Muscle layer of duodenum (tissue), 2 donors: ENCODE measurements at regions not wholly inside any gene's neighbourhood (a gene's known extent, or its start where the extent isn't known, plus 50 kb on each side); places are given as distances from the start of the nearest gene placed in this dataset.
"Not testable (repeated sequence)": the region's sequence is repeated elsewhere in the genome, so short reads cannot be mapped to it uniquely, and the experiment has no call there.

Source experiments
- H3K27ac ChIP-seq: one replicate; pipeline ENCODE4 v1.7.0; 2013; ENCODE audit warnings: mild to moderate bottlenecking, low read length
- H3K27me3 ChIP-seq: one replicate; pipeline ENCODE4 v1.7.0; 2013; ENCODE audit warnings: low read depth, mild to moderate bottlenecking, control low read depth, low read length
- H3K36me3 ChIP-seq, 2 donors: one replicate each; pipeline ENCODE4 v1.7.0; 2013; ENCODE audit warnings: low read length in 2 of 2, control low read depth in 1 of 2, mild to moderate bottlenecking in 1 of 2; ENCODE audit not compliant: insufficient read depth in 2 of 2, control insufficient read depth in 1 of 2
- H3K4me1 ChIP-seq, 2 donors: one replicate each; pipeline ENCODE4 v1.7.0; 2013; ENCODE audit warnings: low read length in 2 of 2, mild to moderate bottlenecking in 2 of 2, control low read depth in 1 of 2, moderate library complexity in 1 of 2; ENCODE audit not compliant: insufficient read depth in 2 of 2, control insufficient read depth in 1 of 2
- H3K4me3 ChIP-seq, 2 donors: one replicate each; pipeline ENCODE4 v1.7.0; 2013; ENCODE audit warnings: low read length in 2 of 2, low read depth in 1 of 2, mild to moderate bottlenecking in 1 of 2
- H3K9me3 ChIP-seq, 2 donors: one replicate each; pipeline ENCODE4 v1.7.0; 2013; ENCODE audit warnings: low read length in 2 of 2, control low read depth in 1 of 2, mild to moderate bottlenecking in 1 of 2; ENCODE audit not compliant: control insufficient read depth in 1 of 2
- donor health status: healthy.

- H3K36me3 ChIP-seq: no peaks in the 10 kb centered on the region
- no peak overlapping the region for H3K4me3 ChIP-seq
- peaks cover 0 to 5% of the 10 kb centered on the region in 2 donors for H3K4me1 ChIP-seq
- no peaks in the 10 kb centered on the region for H3K27me3 ChIP-seq
- H3K27ac ChIP-seq: no peak overlapping the region
- no peaks in the 10 kb centered on the region for H3K9me3 ChIP-seq
These were observed 213.6 kb downstream of the FBXO8 start for GRCh38 chr4:174069848-174070330.

DNA sequence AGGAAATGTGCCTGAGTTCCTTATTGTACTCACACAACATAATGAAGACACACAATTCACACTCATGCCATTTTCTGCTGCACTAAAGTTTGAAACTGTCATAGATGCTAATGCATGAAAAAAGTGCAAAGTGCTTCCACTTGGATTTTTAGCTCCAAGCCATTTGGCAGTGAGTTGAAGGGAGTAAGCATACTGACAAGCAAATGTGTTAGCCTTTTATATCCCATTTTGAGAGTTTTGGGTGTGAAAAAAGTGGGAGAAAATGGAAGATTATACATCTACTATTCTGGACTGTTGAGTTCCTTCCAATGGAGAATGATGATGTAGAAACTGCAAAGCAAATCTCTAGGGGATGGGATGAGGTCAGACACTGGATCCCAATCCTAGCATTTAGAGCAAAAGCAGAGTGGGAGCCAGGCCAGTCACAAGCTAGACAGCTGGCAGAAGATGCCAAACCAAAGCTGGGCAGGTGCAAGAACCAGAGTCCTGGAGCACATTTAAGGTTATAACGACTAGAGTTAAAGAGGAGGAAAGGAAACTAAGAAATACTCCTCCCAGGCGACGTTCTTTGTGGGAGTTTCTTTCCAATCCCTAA, 216.8 kb downstream of the FBXO8 start:
- Histone ChIP-seq H3K9me3 (no peaks in the 10 kb centered on the region), H3K4me1 (peaks cover 0 to 5% of the 10 kb centered on the region in 2 donors), H3K36me3 (no peaks in the 10 kb centered on the region), H3K4me3 (no peak overlapping the region), H3K27me3 (no peaks in the 10 kb centered on the region), H3K27ac (no peak overlapping the region)

GRCh38 chr4:174062831-174063230, 220.6 kb downstream of the FBXO8 start:
- H3K4me1 ChIP-seq: no peaks in the 10 kb centered on the region
- H3K36me3 ChIP-seq: no peaks in the 10 kb centered on the region
- no peak overlapping the region for H3K27ac ChIP-seq
- no peaks in the 10 kb centered on the region for H3K27me3 ChIP-seq
- no peak overlapping the region for H3K4me3 ChIP-seq
- H3K9me3 ChIP-seq: peaks cover 0 to 11% of the 10 kb centered on the region in 2 donors

GRCh38 chr4:174061026-174061425, 222.4 kb downstream of the FBXO8 start:
- no peak overlapping the region for H3K4me3 ChIP-seq
- H3K36me3 ChIP-seq: no peaks in the 10 kb centered on the region
- H3K27me3 ChIP-seq: no peaks in the 10 kb centered on the region
- peaks cover 0 to 11% of the 10 kb centered on the region in 2 donors for H3K9me3 ChIP-seq
- no peak overlapping the region for H3K27ac ChIP-seq
- H3K4me1 ChIP-seq: no peaks in the 10 kb centered on the region

GRCh38 chr4:174058846-174059245, 224.6 kb downstream of the FBXO8 start:
- Histone ChIP-seq H3K4me3 (no peak overlapping the region), H3K27me3 (no peaks in the 10 kb centered on the region), H3K4me1 (no peaks in the 10 kb centered on the region), H3K36me3 (no peaks in the 10 kb centered on the region), H3K27ac (no peak overlapping the region), H3K9me3 (peaks cover 0 to 11% of the 10 kb centered on the region in 2 donors)

GRCh38 chr4:174056959-174057358, 226.5 kb downstream of the FBXO8 start:
- Histone ChIP-seq H3K27ac (no peak overlapping the region), H3K4me3 (no peak overlapping the region), H3K27me3 (no peaks in the 10 kb centered on the region), H3K4me1 (no peaks in the 10 kb centered on the region), H3K9me3 (peaks cover 0 to 11% of the 10 kb centered on the region in 2 donors), H3K36me3 (no peaks in the 10 kb centered on the region)

GRCh38 chr4:174055344-174055743, 228.1 kb downstream of the FBXO8 start:
- H3K27me3 ChIP-seq: no peaks in the 10 kb centered on the region
- no peak overlapping the region for H3K27ac ChIP-seq
- no peaks in the 10 kb centered on the region for H3K4me1 ChIP-seq
- no peak overlapping the region for H3K4me3 ChIP-seq
- peaks cover 0 to under 1% of the 10 kb centered on the region in 2 donors for H3K9me3 ChIP-seq
- no peaks in the 10 kb centered on the region for H3K36me3 ChIP-seq

DNA sequence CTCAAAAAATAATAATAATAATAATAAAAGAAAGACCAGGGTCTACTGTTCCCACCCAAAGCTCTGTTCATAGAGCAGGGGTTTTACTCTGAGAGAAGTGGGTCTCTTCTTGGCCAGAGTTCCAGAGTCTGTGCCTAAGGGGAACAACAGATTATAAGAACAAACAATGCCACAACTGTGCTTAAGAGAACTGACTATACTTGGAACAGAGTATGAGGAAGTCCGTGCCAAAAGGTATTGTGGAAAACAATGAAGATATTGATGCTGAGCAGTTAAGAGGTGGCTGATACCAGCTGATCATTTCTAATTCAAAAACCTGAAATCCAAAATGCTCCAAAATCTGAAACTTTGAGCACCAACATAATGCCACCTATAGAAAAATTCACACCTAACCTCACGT, 229.6 kb downstream of the FBXO8 start:
- no peaks in the 10 kb centered on the region for H3K4me1 ChIP-seq
- H3K9me3 ChIP-seq: no peaks in the 10 kb centered on the region
- no peaks in the 10 kb centered on the region for H3K36me3 ChIP-seq
- H3K27me3 ChIP-seq: no peaks in the 10 kb centered on the region
- H3K4me3 ChIP-seq: no peak overlapping the region
- H3K27ac ChIP-seq: no peak overlapping the region

DNA sequence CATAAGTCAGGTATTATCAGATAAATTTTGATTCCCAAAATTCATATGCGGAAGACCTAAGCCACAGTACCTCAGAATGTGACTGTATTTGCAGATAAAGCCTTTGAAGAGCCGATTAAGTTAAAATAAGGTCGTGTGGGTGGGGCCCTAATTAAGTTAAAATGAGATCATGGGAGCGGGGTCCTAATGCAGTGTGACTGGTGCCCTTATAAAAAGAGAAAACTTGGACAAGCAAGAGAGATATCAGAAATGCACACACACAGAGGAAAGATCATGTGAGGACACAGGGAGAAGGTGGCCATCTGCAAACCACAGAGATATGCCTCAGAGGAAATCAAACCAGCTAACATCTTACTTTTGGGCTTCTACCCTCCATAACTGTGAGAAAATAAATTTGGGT, 236.1 kb downstream of the FBXO8 start:
- no peaks in the 10 kb centered on the region for H3K4me1 ChIP-seq

DNA sequence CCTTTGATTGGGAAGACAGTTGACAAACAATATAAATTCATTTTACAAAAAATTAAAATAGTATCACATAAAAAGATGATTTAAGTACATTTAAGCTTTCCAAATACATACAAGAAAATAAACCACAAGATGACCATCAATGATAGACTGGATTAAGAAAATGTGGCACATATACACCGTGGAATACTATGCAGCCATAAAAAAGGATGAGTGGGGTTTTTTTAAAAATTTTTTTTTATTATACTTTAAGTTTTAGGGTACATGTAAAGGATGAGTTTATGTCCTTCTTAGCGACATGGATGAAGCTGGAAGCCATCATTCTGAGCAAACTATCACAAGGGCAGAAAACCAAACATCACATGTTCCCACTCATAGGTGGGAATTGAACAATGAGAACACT, 237.6 kb downstream of the FBXO8 start:
- not testable (repeated sequence) for H3K27ac ChIP-seq, H3K4me3 ChIP-seq, H3K9me3 ChIP-seq, H3K27me3 ChIP-seq, H3K4me1 ChIP-seq, H3K36me3 ChIP-seq

More for the DNA sequence above, 236.1 kb downstream of the FBXO8 start:
- no peak overlapping the region for H3K27ac ChIP-seq
- no peaks in the 10 kb centered on the region for H3K27me3 ChIP-seq
- H3K4me3 ChIP-seq: no peak overlapping the region
- H3K9me3 ChIP-seq: no peaks in the 10 kb centered on the region
- H3K36me3 ChIP-seq: no peaks in the 10 kb centered on the region

GRCh38 chr4:174045381-174045780, 238.1 kb downstream of the FBXO8 start:
- Histone ChIP-seq H3K27ac (no peak overlapping the region), H3K27me3 (no peaks in the 10 kb centered on the region), H3K9me3 (no peaks in the 10 kb centered on the region), H3K4me1 (no peaks in the 10 kb centered on the region), H3K36me3 (no peaks in the 10 kb centered on the region), H3K4me3 (no peak overlapping the region)

DNA sequence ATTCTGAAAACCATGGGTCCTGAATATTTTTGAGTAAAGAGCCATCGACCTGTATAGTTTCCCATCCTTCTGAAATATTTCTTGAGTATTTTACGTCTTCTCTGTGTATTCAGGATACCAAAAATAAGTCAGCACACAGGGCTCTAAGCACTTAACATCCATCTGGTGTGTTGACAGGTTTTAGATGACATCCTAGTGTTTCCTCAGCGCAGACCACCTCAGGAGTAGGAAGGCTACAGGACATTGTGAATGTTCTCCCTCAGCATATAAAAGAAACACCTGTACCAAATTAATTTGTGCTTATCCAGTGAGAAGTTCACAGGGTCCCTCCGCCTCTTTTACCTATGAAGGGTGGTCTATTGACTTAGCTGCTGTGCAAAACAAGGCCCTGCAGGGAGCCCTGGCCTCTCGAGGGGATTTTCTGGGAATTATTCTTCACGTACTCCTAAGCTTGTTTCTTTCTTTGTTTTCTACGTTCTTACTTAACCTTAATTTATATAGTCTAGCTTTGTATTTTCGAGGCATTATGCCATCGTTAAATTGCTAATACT, 241.8 kb downstream of the FBXO8 start:
- no peaks in the 10 kb centered on the region for H3K4me1 ChIP-seq
- no peaks in the 10 kb centered on the region for H3K27me3 ChIP-seq
- H3K9me3 ChIP-seq: no peaks in the 10 kb centered on the region
- no peak overlapping the region for H3K27ac ChIP-seq
- H3K4me3 ChIP-seq: no peak overlapping the region
- H3K36me3 ChIP-seq: no peaks in the 10 kb centered on the region
